KMS-11 (cell line): ENCODE measurements at regions not wholly inside any gene's neighbourhood (a gene's known extent, or its start where the extent isn't known, plus 50 kb on each side); places are given as distances from the start of the nearest gene placed in this dataset.

Experiments used
- H2AFZ ChIP-seq: fragments of 200-600 bp; sonication (generic); 2 replicates; pipeline ENCODE4 v1.6.1; 2016; ENCODE audit warnings: antibody characterized with exemption, mixed run types, low read depth
- H3K27ac ChIP-seq: fragments of 200-600 bp; sonication (generic); 2 replicates; pipeline ENCODE4 v1.6.1; 2016; ENCODE audit warnings: mild to moderate bottlenecking, mixed run types
- H3K27me3 ChIP-seq: fragments of 200-600 bp; sonication (generic); 2 replicates; pipeline ENCODE4 v1.6.1; 2017; ENCODE audit warnings: mild to moderate bottlenecking, low read depth, mixed run types, moderate library complexity; ENCODE audit not compliant: insufficient read depth
- H3K36me3 ChIP-seq: fragments of 200-600 bp; sonication (generic); 2 replicates; pipeline ENCODE4 v1.6.1; 2017; ENCODE audit warnings: mild to moderate bottlenecking, mixed run types; ENCODE audit not compliant: insufficient read depth
- H3K4me1 ChIP-seq: fragments of 200-600 bp; sonication (generic); 2 replicates; pipeline ENCODE4 v1.6.1; 2016; ENCODE audit warnings: mild to moderate bottlenecking, low read depth, mixed run types; ENCODE audit not compliant: poor library complexity, severe bottlenecking
- H3K4me2 ChIP-seq: fragments of 200-600 bp; sonication (generic); 2 replicates; pipeline ENCODE4 v1.7.0; 2016; ENCODE audit warnings: mild to moderate bottlenecking, mixed run types
- H3K4me3 ChIP-seq: fragments of 200-600 bp; sonication (generic); IDR thresholded peaks from 2 replicates; pipeline ENCODE4 v1.6.1; 2017; ENCODE audit warnings: low read depth, low read length, mixed read lengths; ENCODE audit not compliant: insufficient read depth
- H3K79me2 ChIP-seq: fragments of 200-600 bp; sonication (generic); 2 replicates; pipeline ENCODE4 v1.6.1; 2016; ENCODE audit warnings: low read depth, mixed run types; ENCODE audit not compliant: insufficient read depth
- H3K9ac ChIP-seq: fragments of 200-600 bp; sonication (generic); 2 replicates; pipeline ENCODE4 v1.6.1; 2016; ENCODE audit warnings: mild to moderate bottlenecking, mixed run types
- H4K20me1 ChIP-seq: fragments of 200-600 bp; sonication (generic); 2 replicates; pipeline ENCODE4 v1.6.1; 2016; ENCODE audit warnings: mild to moderate bottlenecking, mixed run types; ENCODE audit not compliant: insufficient read depth
- CTCF ChIP-seq: fragments of 200-600 bp; sonication (generic); conservative IDR thresholded peaks from 2 replicates; pipeline ENCODE4 v1.6.1; 2017; ENCODE audit warnings: low read depth, mild to moderate bottlenecking, antibody characterized with exemption, low read length, moderate library complexity, mixed read lengths

GRCh38 chr2:236444187-236444586 lies 125.4 kb upstream of the ACKR3 start:
- no peak overlapping the region for H3K4me3 ChIP-seq
- no peaks in the 10 kb centered on the region for H3K36me3 ChIP-seq

GRCh38 chr2:236445678-236446077 lies 123.9 kb upstream of the ACKR3 start:
- no peak overlapping the region for H2AFZ ChIP-seq
- no peak overlapping the region for H3K27ac ChIP-seq
- H3K9ac ChIP-seq = no peak overlapping the region
- no peaks in the 10 kb centered on the region for H4K20me1 ChIP-seq
- H3K27me3 ChIP-seq = no peaks in the 10 kb centered on the region
- H3K4me3 ChIP-seq = no peak overlapping the region
- H3K4me1 ChIP-seq = no peaks in the 10 kb centered on the region
- TF ChIP-seq CTCF = no peak
- no peaks in the 10 kb centered on the region for H3K79me2 ChIP-seq
- no peak overlapping the region for H3K4me2 ChIP-seq
- H3K36me3 ChIP-seq = no peaks in the 10 kb centered on the region

More at GRCh38 chr2:236444187-236444586, 125.4 kb upstream of the ACKR3 start:
- no peak overlapping the region for H3K9ac ChIP-seq
- no peaks in the 10 kb centered on the region for H3K27me3 ChIP-seq
- H3K27ac ChIP-seq = no peak overlapping the region
- no peak for TF ChIP-seq CTCF
- H4K20me1 ChIP-seq = no peaks in the 10 kb centered on the region
- no peak overlapping the region for H2AFZ ChIP-seq
- H3K4me2 ChIP-seq = no peak overlapping the region
- no peaks in the 10 kb centered on the region for H3K79me2 ChIP-seq
- no peaks in the 10 kb centered on the region for H3K4me1 ChIP-seq

- Histone ChIP-seq H3K4me1 (no peaks in the 10 kb centered on the region), H4K20me1 (no peaks in the 10 kb centered on the region), H3K27ac (no peak overlapping the region), H2AFZ (no peak overlapping the region), H3K36me3 (no peaks in the 10 kb centered on the region), H3K4me2 (no peak overlapping the region), H3K4me3 (no peak overlapping the region), H3K79me2 (no peaks in the 10 kb centered on the region), H3K9ac (no peak overlapping the region), H3K27me3 (no peaks in the 10 kb centered on the region)
- TF ChIP-seq CTCF = no peak
Observed at GRCh38 chr2:236446521-236446920, 123.1 kb upstream of the ACKR3 start.

GRCh38 chr2:236449167-236449761 lies 120.4 kb upstream of the ACKR3 start:
- no peak for TF ChIP-seq CTCF
- Histone ChIP-seq H3K4me2 (no peak overlapping the region), H4K20me1 (no peaks in the 10 kb centered on the region), H3K27me3 (no peaks in the 10 kb centered on the region), H2AFZ (no peak overlapping the region), H3K36me3 (no peaks in the 10 kb centered on the region), H3K27ac (no peak overlapping the region), H3K4me3 (no peak overlapping the region), H3K4me1 (no peaks in the 10 kb centered on the region), H3K79me2 (no peaks in the 10 kb centered on the region), H3K9ac (no peak overlapping the region)
